ENCODE measurements at regions not wholly inside any gene's neighbourhood (a gene's known extent, or its start where the extent isn't known, plus 50 kb on each side); places are given as distances from the start of the nearest gene placed in this dataset.

DNA sequence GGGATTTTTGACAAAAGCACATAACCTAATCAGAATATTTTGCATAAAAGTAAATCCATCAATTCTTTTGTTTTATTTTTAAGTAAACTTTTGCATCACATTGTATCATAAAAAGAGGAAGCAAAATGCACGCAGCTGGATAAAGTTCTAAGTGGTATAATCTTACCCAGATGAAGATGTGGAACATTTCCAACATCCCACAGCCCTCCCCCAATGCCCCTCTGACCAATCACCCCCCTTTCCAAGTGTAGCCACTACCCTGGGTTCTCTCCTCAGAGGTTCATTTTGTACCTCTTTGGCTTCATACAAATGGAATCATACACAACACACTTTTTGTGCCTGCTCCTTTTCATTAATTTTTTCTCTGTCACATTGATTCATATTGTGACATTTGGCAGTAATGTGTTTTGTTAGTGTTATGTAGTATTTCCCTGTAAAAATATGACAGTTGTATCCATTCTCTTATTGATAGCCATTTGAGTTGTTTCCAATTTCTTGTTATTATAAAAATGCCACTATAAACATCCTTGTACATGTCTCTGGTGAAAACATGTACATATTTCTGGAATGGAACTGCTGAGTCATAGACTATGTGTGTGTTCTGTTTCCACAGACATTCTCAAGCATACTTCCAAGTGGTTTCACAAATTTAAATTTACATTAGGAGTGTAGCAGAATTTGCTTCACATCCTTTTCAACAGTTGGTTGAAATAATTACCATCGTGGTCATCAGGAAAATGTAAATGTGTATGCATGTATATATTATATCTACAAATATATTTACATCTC is 92.9 kb upstream of the SYNDIG1 start:
- peak; percentile 37 for DNase-seq

DNA sequence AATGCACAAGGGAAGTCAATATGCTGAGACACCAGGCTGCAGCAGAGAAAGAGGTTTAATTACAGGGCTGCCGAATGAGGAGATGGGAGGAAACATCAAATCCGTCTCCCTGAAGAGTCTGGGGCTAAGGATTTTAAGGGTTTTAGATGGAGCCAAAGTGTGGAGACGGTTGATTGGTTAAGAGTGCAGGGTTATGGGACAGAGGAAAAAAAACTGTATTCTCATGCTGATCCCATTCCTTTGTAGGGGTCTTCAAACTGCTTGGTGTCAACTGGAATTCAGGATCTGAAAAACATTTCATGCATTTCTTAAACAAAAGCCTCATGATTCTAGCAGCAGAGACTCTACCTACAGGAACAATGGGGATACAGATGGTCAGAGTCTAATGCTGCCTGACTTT is 96.1 kb upstream of the SYNDIG1 start:
- no peak for DNase-seq

DNA sequence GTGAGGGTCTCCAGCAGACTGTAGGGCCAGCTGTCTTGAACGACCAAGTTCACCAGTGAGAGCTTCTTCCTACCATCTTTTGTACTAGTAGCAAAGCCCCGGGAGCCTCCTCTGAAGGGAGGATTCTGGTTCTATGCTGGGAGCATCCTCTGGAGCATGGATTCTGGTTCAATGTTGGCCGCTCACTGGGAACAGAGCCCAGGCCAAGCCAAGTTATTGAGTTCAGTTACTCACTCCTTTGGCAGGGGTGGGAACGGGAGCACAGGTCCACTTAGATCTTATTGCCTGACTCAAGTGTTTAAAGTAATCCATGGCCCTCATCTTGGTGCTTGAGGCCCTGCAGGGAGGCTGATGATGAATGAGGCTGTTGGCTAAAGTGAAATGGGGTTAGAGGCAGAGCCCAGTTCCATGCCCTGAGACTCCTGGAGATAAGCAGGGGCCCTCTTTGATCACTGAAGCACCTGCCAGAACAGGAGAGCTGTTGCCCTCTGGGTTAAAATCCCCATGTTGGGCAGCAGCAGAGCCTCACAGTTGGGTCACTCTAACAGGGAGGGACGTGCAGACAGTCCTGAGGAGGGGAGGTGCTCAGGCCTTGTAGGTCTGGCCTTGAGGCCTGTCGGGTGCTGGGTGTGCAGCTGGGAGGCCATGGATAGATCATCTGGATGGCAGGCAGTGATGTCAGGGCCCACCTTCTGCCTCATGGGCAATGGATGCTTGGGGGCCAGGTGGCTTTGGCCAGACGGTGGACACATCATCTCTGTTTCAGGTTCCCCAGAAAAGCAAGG is 98.3 kb upstream of the SYNDIG1 start:
- DNase-seq, result no peak

DNA sequence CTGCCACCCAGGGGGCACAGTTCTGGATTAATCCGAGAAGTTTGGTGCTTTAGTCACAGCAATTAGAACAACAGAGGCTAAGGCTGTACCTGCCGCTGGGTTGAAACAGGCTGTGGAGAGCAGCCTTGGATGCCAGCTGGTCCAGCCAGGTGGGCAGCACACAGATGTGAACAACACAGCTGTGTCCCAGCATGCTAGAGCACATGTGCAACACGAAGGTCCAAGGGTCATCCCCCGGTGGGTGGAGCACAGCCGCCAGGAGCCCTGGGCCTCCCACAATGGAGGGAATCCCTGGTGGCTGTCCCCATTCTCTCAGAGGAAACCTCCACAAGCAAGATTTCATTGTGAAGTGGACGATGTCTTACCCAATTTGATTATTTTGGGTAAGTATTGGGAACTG is 99.2 kb upstream of the SYNDIG1 start:
- no peak for DNase-seq

- no peak for DNase-seq
These were observed 101.2 kb upstream of the SYNDIG1 start for GRCh38 chr20:24368253-24368652.

- DNase-seq, result no peak
These were observed 103.0 kb upstream of the SYNDIG1 start for GRCh38 chr20:24366336-24367004.

GRCh38 chr20:24365670-24366069 is 103.8 kb upstream of the SYNDIG1 start:
- no peak for DNase-seq

DNA sequence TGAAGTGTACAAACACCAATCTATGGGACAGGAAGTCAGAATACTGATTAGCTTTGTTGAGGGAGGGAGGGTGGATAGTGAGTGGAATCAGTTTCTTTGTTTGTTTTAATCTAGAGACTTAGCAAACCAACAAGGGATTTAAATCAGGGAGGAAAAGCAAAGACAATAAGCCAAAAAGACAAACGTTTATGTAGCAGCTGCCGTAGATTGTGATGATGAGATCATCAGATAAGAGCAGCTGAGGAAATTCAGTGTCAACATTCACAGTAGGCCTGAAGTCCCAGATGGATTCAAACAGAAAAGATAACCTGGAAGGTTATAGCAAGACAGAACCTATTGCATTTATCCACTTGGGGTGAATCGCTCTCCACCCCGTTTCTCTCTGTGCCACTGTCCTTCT is 104.9 kb upstream of the SYNDIG1 start:
- DNase-seq, result no peak

- DNase-seq, result peak; percentile 46
These were observed 106.4 kb upstream of the SYNDIG1 start for GRCh38 chr20:24363031-24363430.

DNA sequence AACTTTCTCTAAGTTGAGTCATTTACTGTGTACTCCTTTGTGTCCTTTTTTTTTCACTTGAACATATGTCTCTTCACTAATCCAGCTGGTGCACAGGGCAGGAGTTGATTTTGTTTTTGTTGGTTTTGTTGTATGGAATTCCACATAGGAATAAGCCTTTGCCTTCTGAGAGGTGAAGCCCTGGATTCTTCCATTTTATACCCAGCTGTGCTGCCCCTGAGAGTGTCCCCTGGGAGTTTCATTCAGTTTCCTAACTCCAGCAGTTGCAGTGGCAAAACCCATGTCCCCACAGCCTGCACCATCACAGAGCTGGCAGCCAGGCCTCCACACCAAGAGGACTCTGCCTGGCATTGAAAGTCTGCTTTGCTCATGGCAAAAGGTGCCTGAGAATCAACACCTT is 107.3 kb upstream of the SYNDIG1 start:
- DNase-seq, result no peak

- DNase-seq, result no peak
These were observed 107.9 kb upstream of the SYNDIG1 start for GRCh38 chr20:24361541-24361940.

DNA sequence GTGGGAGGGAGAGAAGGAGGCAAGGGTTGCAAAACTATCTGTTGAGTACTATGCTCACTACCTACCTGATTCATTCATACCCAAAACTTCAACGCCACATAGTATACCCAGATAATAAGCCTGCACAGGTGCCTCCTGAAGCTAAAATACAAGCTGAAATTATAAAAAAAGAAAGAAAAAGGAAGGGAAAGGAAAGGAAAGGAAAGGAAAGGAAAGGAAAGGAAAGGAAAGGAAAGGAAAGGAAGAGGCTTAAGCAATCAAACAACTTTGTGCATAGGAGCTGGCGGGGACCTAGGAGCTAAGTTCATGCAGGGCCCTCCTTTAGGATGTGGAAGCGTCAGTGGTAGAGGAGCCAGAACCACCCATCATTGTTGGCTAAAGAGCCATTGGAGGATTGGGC is 108.9 kb upstream of the SYNDIG1 start:
- no peak for DNase-seq

DNA sequence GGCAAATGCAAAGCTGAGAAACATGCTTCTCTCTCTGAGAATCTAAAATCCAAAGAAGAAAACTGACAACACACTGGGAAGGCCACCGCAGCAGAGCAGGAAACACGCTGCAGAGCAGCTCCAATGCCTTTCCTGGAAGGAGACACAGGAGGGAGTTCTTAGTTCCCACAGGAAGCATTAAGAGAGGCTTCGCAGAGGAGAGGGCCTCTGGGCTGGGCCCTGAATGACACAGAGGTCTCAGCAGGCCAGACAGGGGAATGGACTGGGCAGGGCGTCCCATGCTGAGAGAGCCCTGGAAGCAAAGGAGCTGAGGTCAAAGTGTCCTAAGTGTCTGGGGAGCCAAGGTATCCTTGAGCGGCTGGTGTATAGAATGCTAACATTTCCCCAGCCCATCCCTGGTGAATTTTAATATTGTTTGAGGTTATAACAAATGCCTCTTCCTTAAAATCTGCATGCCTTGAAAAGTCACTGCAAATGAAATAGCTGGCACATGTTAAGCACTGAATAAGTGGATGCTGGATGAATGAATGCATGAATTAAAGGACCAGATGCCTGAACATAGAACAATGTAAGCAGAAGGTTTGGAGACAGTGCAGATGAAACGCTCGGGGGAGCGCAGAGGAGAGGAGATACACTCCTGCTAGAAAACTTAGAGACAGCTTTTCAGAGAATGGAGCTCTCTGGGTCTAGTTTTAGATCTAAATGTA is 110.0 kb upstream of the SYNDIG1 start:
- DNase-seq, result no peak

DNA sequence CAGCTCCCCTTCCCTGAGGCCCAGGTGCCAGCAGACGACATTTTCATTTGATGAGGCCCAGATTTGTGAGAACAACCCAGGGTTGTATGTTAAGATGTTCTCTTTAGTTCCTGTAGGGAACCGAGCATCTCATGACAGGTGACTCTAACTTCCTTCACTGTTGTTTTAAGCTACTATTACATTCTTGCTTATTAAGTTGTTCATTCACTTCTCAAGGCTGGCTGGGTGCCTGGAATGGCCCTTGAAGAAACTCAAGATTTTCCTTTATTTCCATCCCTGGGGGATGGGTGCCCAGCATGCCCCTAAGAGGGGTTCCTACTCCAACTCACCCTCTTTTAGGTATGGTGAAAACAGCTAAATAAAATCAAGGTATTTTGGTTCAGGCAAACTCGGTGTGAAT is 111.5 kb upstream of the SYNDIG1 start:
- no peak for DNase-seq

GRCh38 chr20:24357177-24357576 is 112.3 kb upstream of the SYNDIG1 start:
- DNase-seq, result no peak

GRCh38 chr20:24353135-24353690 is 116.2 kb upstream of the SYNDIG1 start:
- DNase-seq, result no peak

DNA sequence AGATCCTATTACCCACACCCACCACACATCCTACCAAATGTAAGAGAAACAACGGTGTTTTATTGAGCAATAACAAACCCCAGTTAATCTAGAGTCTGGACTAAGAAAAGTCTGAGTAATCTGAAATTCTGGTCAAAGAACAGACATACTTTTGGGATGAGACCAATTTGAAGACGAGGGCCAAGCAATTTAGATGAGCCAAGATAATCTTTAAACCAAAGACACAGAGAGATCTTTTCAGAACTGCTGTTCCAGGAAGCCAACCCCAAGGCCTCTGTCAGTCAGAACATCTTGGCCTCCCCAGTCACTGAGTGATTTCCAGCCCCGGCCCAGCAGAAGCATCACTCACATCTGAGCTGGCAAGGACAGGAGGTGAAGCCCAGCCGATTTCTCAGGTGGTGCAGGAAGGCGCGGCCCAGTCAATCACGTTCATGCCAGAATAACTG is 118.5 kb upstream of the SYNDIG1 start:
- DNase-seq, result peak; percentile 4

DNA sequence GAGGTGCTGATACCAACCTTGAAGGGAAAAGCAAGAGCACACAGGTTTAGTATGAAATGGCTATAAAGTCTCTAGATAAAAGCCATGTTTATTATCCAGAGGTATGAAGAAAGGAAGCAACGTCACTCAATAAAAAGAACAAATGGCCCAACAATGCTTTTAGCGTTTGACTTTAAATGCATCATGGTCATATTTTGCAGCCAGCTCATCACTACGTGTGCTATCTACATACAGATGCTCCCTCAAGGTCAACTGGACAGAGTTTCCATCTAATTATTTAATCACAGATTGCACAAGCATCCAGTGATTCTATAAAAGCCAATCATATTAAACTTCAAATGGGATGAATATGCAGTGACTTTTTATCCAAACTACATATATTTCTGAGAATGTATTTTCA is 127.6 kb upstream of the SYNDIG1 start:
- no peak for DNase-seq

- no peak for DNase-seq
These were observed 128.5 kb upstream of the SYNDIG1 start for GRCh38 chr20:24340933-24341332.

GRCh38 chr20:24339210-24339641 is 130.2 kb upstream of the SYNDIG1 start:
- DNase-seq, result no peak

DNA sequence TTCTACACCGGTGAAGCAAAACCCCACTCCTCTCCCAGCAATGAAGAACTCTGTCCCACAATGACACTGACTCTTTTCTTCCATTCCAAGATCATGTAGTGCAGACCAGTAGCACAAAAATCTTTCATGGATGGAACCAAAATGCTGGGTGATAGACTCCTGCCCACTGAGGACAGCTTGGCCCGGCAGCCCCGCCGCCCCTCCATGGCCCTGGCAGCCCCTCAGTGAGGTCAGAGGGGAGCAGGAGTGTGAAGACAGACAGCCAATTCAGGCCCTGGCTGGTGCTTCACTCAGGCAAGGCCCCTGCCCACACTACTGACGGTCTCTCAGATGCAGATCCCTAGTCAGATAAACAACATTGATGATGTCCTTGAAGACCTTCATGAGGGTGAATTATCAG is 131.9 kb upstream of the SYNDIG1 start:
- no peak for DNase-seq

- peak; percentile 77 for DNase-seq
These were observed 132.4 kb upstream of the SYNDIG1 start for GRCh38 chr20:24337069-24337468.

- DNase-seq, result no peak
These were observed 134.6 kb upstream of the SYNDIG1 start for GRCh38 chr20:24334830-24335229.

All from MV-4-11 (cell line).